ENCODE measurements at regions not wholly inside any gene's neighbourhood (a gene's known extent, or its start where the extent isn't known, plus 50 kb on each side); places are given as distances from the start of the nearest gene placed in this dataset.

DNA sequence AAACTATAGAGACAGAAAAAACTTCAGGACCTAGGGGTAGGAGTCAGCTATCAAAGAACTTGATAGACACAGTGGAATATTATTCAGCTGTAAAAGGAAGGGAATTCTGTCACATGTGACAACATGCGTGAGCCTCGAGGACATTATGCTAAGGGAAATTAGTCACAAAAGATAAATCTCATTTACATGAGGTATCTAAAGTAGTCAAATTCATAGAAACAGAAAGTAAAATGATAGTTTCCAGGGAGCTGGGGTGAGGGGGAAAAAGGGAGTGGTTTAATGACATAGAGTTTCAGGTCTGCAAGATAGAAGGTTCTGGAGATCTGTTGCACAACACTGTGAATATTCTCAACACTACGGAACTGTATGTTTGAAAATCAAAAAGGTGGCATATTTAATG, 50.0 kb upstream of the PRIMA1 start:
- POLR2A ChIA-PET: no interaction called here
- CTCF ChIA-PET: no interaction called here
- Mint-ChIP-seq H3K9me3 (peaks cover 10% of the 10 kb centered on the region), H3K27me3 (ENCODE audit: low read depth) (no peaks in the 10 kb centered on the region; the same call in 1 of the 2 replicates), H3K27ac (no peak overlapping the region), H3K4me3 (no peak overlapping the region), H3K4me1 (peaks cover 12% of the 10 kb centered on the region), H3K36me3 (no peaks in the 10 kb centered on the region; the same call in 1 of the 2 replicates)
- no peak for ATAC-seq
- no peak for TF ChIP-seq ARID4B (CRISPR knock-in tag; IDR thresholded peaks at IDR 0.05; ENCODE audit: borderline replicate concordance)
- TF ChIP-seq AR (CRISPR knock-in tag; IDR thresholded peaks at IDR 0.05): no peak
- TF ChIP-seq HMGA2 (CRISPR knock-in tag; IDR thresholded peaks at IDR 0.05): no peak
- TF ChIP-seq ERG (CRISPR knock-in tag; IDR thresholded peaks at IDR 0.05): no peak
- TF ChIP-seq ATF3 (CRISPR knock-in tag; conservative IDR thresholded peaks at IDR 0.05): no peak
- no peak for TF ChIP-seq HMGXB4 (CRISPR knock-in tag; IDR thresholded peaks at IDR 0.05)
- no peak for TF ChIP-seq GTF2I (CRISPR knock-in tag; conservative IDR thresholded peaks at IDR 0.05)
- TF ChIP-seq SP1 (CRISPR knock-in tag; conservative IDR thresholded peaks at IDR 0.05): no peak
- DNase-seq (ENCODE audit: low spot score): no peak

Data from WTC11 (cell line).